ENCODE measurements at regions not wholly inside any gene's neighbourhood (a gene's known extent, or its start where the extent isn't known, plus 50 kb on each side); places are given as distances from the start of the nearest gene placed in this dataset.

DNA sequence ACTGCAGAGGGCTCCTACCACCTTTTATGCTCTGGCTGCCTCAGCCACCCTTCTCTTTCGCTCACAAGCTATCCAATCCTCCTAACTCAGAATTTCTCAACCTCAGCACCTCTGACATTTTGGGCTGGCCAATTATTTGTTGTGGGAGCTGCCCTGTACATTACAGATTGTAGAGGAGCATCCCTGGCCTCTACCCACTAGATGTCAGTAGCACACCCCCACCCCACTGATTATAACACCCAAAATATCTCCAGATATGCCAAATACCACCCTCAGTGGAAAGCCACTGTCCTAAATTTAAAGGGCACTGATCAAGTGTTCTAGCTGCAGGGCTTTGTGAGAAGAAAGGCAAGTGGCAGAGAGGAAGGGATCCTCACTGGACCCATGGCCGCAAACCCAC is 443.1 kb downstream of the SOX6 start:
- no peak for DNase-seq (ENCODE audit: low read depth in 4 of 4, low spot score in 3 of 4)

Measured in left renal pelvis (tissue), 4 donors.